Smooth muscle cell (in vitro differentiated cells): ENCODE measurements at regions not wholly inside any gene's neighbourhood (a gene's known extent, or its start where the extent isn't known, plus 50 kb on each side); places are given as distances from the start of the nearest gene placed in this dataset.

Experiments
- DNase-seq: peaks from one replicate; lab custom pipeline; 2025; ENCODE audit not compliant: unreplicated experiment; lab: John Stamatoyannopoulos, UW
- H2AFZ ChIP-seq: fragments of 200-600 bp; sonication (generic); 2 replicates; pipeline ENCODE4 v1.6.0; 2016; ENCODE audit warnings: antibody characterized with exemption, low read depth, mild to moderate bottlenecking
- H3F3A ChIP-seq: fragments of 200-600 bp; sonication (generic); 2 replicates; pipeline ENCODE4 v1.6.0; 2017; ENCODE audit warnings: antibody characterized with exemption, low read depth
- H3K27ac ChIP-seq: fragments of 200-600 bp; sonication (generic); 2 replicates; pipeline ENCODE4 v1.5.1; 2016; ENCODE audit warnings: low read depth, mild to moderate bottlenecking
- H3K27me3 ChIP-seq: fragments of 200-600 bp; sonication (generic); 2 replicates; pipeline ENCODE4 v1.6.1; 2016; ENCODE audit warnings: low read depth, mild to moderate bottlenecking
- H3K36me3 ChIP-seq: fragments of 200-600 bp; sonication (generic); 2 replicates; pipeline ENCODE4 v1.5.1; 2016; ENCODE audit warnings: low read depth
- H3K4me1 ChIP-seq: fragments of 200-600 bp; sonication (generic); 2 replicates; pipeline ENCODE4 v1.5.1; 2016; ENCODE audit warnings: low read depth
- H3K4me2 ChIP-seq: fragments of 200-600 bp; sonication (generic); 2 replicates; pipeline ENCODE4 v1.6.0; 2016; ENCODE audit warnings: mild to moderate bottlenecking
- H3K4me3 ChIP-seq: fragments of 200-600 bp; sonication (generic); 2 replicates; pipeline ENCODE4 v1.5.1; 2016; ENCODE audit warnings: mild to moderate bottlenecking
- H3K79me2 ChIP-seq: fragments of 200-600 bp; sonication (generic); 2 replicates; pipeline ENCODE4 v1.6.0; 2016; ENCODE audit warnings: low read depth, mild to moderate bottlenecking
- H3K9ac ChIP-seq: fragments of 200-600 bp; sonication (generic); 2 replicates; pipeline ENCODE4 v1.6.0; 2016; ENCODE audit warnings: low read depth
- H3K9me3 ChIP-seq: fragments of 200-600 bp; sonication (generic); replicated peaks from 2 replicates; pipeline ENCODE4 v1.5.1; 2016; ENCODE audit warnings: low read depth
- H4K20me1 ChIP-seq: fragments of 200-600 bp; sonication (generic); 2 replicates; pipeline ENCODE4 v1.6.0; 2016; ENCODE audit warnings: low read depth
- WGBS: methylation state at CpG from one replicate; pipeline ENCODE4 v1.1.7; 2016; ENCODE audit warnings: low lambda C conversion rate; 5-methylcytosine and 5-hydroxymethylcytosine counted together
- TF ChIP-seq, protein P1 (sequence below): fragments of 200-600 bp; sonication (generic); IDR thresholded peaks from 2 replicates; pipeline ENCODE4 v1.5.1; 2017; ENCODE audit warnings: borderline replicate concordance, mild to moderate bottlenecking, antibody characterized with exemption; ENCODE audit not compliant: insufficient read depth, poor library complexity, severe bottlenecking

DNA sequence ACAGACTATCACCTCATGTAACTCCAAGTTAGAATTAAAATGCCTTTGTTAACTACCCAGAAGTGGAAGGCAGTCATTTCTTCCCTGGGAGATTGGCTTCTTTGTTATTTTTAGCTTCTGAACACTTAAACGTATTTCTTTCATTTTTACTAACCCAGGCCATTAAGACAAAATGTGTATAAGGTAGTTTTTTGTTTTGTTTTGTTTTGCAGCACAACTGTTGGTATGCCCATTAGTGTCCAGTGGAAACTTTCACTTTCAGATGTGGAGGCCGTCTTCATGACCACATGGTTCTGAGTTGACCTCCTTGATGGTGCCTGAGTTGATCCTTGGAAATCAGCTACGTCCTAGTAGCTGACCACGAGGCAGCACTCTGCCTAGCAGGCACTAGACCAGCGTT is 264.6 kb upstream of the ZNF608 start:
- Histone ChIP-seq H3K9me3 (no peaks in the 10 kb centered on the region), H3K9ac (no peak overlapping the region), H3K79me2 (no peaks in the 10 kb centered on the region), H4K20me1 (no peaks in the 10 kb centered on the region), H3F3A (no peaks in the 10 kb centered on the region), H3K4me2 (no peak overlapping the region), H3K27ac (no peak overlapping the region), H3K4me3 (no peak overlapping the region), H3K27me3 (no peaks in the 10 kb centered on the region), H3K4me1 (peaks cover 6% of the 10 kb centered on the region), H3K36me3 (no peaks in the 10 kb centered on the region), H2AFZ (no peak overlapping the region)
- TF ChIP-seq, protein P1, sequence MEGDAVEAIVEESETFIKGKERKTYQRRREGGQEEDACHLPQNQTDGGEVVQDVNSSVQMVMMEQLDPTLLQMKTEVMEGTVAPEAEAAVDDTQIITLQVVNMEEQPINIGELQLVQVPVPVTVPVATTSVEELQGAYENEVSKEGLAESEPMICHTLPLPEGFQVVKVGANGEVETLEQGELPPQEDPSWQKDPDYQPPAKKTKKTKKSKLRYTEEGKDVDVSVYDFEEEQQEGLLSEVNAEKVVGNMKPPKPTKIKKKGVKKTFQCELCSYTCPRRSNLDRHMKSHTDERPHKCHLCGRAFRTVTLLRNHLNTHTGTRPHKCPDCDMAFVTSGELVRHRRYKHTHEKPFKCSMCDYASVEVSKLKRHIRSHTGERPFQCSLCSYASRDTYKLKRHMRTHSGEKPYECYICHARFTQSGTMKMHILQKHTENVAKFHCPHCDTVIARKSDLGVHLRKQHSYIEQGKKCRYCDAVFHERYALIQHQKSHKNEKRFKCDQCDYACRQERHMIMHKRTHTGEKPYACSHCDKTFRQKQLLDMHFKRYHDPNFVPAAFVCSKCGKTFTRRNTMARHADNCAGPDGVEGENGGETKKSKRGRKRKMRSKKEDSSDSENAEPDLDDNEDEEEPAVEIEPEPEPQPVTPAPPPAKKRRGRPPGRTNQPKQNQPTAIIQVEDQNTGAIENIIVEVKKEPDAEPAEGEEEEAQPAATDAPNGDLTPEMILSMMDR: no peak
- WGBS: 94% methylated on average over 5 of the region's 5 CpGs
- no peak for DNase-seq

DNA sequence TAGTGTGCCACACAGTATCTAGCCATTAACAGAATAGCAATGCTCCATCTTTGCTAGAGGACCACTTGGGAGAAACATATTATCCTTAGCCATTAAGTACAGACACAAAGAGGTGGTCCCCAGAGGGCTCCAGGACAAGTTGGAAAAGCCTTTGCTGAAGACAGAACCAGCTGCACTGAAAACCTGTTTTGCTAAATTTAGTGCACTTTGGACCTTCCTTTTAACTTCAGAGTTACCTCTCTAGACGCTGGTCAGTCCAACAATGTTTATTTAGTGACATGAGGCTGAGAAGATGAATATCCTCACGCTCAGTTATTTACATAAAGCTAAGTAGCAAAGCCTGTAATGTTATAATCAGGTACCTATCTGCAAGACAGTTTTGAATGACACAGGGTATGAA is 265.0 kb upstream of the ZNF608 start:
- 85% methylated on average over 2 of the region's 2 CpGs for WGBS
- Histone ChIP-seq H3F3A (no peaks in the 10 kb centered on the region), H3K36me3 (no peaks in the 10 kb centered on the region), H3K4me3 (no peak overlapping the region), H3K9ac (no peak overlapping the region), H3K9me3 (no peaks in the 10 kb centered on the region), H3K4me2 (no peak overlapping the region), H3K27ac (no peak overlapping the region), H4K20me1 (no peaks in the 10 kb centered on the region), H2AFZ (no peak overlapping the region), H3K27me3 (no peaks in the 10 kb centered on the region), H3K79me2 (no peaks in the 10 kb centered on the region), H3K4me1 (peaks cover 5% of the 10 kb centered on the region)
- DNase-seq: no peak
- TF ChIP-seq, protein P1: no peak

DNA sequence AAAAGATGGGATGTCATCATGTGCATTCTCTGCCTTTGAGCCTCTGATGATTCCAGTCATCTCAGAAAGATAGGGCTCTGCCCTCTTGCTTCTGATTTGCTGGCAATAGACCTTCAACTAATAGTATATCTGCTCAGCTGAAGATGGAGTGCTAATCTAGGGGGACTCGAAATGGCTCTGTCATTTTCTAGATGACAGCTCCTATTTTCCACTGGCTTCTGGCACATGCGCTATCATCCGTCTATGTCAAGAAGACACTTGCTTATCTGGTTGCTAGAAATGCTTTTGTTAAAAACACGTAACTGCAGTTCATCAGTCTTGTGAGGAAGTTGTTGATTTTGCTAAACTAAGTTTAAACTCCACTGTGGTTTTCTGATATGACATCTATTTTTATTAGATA is 265.5 kb upstream of the ZNF608 start:
- 48% methylated on average over 4 of the region's 4 CpGs for WGBS
- Histone ChIP-seq H3K4me3 (no peak overlapping the region), H3K27me3 (no peaks in the 10 kb centered on the region), H2AFZ (no peak overlapping the region), H3K79me2 (no peaks in the 10 kb centered on the region), H3K9ac (no peak overlapping the region), H4K20me1 (no peaks in the 10 kb centered on the region), H3K36me3 (no peaks in the 10 kb centered on the region), H3K9me3 (no peaks in the 10 kb centered on the region), H3K4me1 (no peaks in the 10 kb centered on the region), H3K27ac (no peak overlapping the region), H3F3A (no peaks in the 10 kb centered on the region), H3K4me2 (no peak overlapping the region)
- TF ChIP-seq, protein P1: no peak
- no peak for DNase-seq

DNA sequence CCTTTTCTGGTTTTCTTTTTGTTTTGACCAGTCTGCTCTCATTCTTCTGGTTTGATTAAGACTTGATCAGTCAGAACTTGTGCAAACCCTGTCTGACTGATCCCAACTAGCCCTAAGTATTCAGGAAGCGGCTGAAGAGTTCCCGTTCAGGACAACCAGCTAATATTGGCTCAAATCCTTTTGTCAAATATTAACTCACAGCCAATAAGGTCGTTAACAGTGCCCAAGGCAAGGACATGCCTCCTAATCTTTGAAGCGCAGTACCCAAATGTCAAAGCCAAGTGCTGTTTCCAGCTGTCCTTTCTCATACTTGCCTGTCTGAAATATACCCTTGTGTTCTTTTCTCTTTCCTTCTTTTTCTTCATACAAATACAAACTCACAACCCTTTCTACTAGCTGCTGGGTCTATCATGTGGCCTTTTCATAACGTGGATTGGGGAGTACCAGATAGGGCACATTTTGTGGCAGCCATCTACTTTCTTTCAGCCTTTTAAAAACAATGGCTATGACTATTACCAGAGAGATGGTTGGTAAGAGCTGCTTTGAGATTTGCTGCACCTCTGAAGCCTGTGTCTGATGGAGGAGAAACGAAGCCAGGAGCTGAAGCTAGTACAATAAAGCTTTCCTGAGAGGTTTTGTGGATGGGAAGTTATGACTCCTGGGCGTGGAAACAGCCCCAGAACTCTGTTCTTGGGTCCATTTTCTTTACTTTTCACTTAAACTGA is 266.4 kb upstream of the ZNF608 start:
- Histone ChIP-seq H3K79me2 (no peaks in the 10 kb centered on the region), H3K27me3 (no peaks in the 10 kb centered on the region), H3K27ac (no peak overlapping the region), H3F3A (no peaks in the 10 kb centered on the region), H3K4me2 (no peak overlapping the region), H3K9me3 (no peaks in the 10 kb centered on the region), H4K20me1 (no peaks in the 10 kb centered on the region), H3K4me1 (no peaks in the 10 kb centered on the region), H2AFZ (peak overlapping the region; percentile 7), H3K9ac (no peak overlapping the region), H3K4me3 (no peak overlapping the region), H3K36me3 (no peaks in the 10 kb centered on the region)
- no peak for DNase-seq
- 72% methylated on average over 7 of the region's 7 CpGs for WGBS
- TF ChIP-seq, protein P1: no peak
